Right lung (tissue), 2 donors: ENCODE measurements at regions not wholly inside any gene's neighbourhood (a gene's known extent, or its start where the extent isn't known, plus 50 kb on each side); places are given as distances from the start of the nearest gene placed in this dataset.

Experiments used
- DNase-seq, 2 donors: peaks; one replicate each; pipeline ENCODE4 v3.0.0-alpha.2; 2013

GRCh38 chr2:12666445-12666844 is 50.3 kb upstream of the TRIB2 start:
- no peak for DNase-seq
